GM18520 (cell line): ENCODE measurements at regions not wholly inside any gene's neighbourhood (a gene's known extent, or its start where the extent isn't known, plus 50 kb on each side); places are given as distances from the start of the nearest gene placed in this dataset.

Source experiments
- ATAC-seq: cut with Tn5 transposase; IDR thresholded peaks from one replicate; pipeline ENCODE4 v1.9.1; 2021; ENCODE audit not compliant: unreplicated experiment

- ATAC-seq: no peak
These were observed 1103.9 kb upstream of the GJE1 start for GRCh38 chr6:141028791-141029280.

- no peak for ATAC-seq
These were observed 1106.2 kb upstream of the GJE1 start for GRCh38 chr6:141026504-141026903.

- no peak for ATAC-seq
These were observed 1108.2 kb upstream of the GJE1 start for GRCh38 chr6:141024526-141024925.

- no peak for ATAC-seq
These were observed 1114.8 kb upstream of the GJE1 start for GRCh38 chr6:141017941-141018340.

GRCh38 chr6:141000917-141001316 is 1131.8 kb upstream of the GJE1 start:
- ATAC-seq: no peak

- no peak for ATAC-seq
These were observed 1139.2 kb upstream of the GJE1 start for GRCh38 chr6:140993515-140993914.

GRCh38 chr6:140992678-140993077 is 1140.0 kb upstream of the GJE1 start:
- no peak for ATAC-seq

GRCh38 chr6:140988780-140989179 is 1143.9 kb upstream of the GJE1 start:
- no peak for ATAC-seq

- ATAC-seq: no peak
These were observed 1145.2 kb upstream of the GJE1 start for GRCh38 chr6:140987364-140988155.

- no peak for ATAC-seq
These were observed 1146.9 kb upstream of the GJE1 start for GRCh38 chr6:140985679-140986275.

- no peak for ATAC-seq
These were observed 1152.3 kb upstream of the GJE1 start for GRCh38 chr6:140980265-140980887.

GRCh38 chr6:140979642-140980091 is 1153.1 kb upstream of the GJE1 start:
- ATAC-seq: no peak

- ATAC-seq: no peak
These were observed 1155.3 kb upstream of the GJE1 start for GRCh38 chr6:140977403-140977802.

GRCh38 chr6:140976806-140977205 is 1155.9 kb upstream of the GJE1 start:
- ATAC-seq: no peak

- no peak for ATAC-seq
These were observed 1162.2 kb upstream of the GJE1 start for GRCh38 chr6:140970485-140970884.

- no peak for ATAC-seq
These were observed 1164.7 kb upstream of the GJE1 start for GRCh38 chr6:140968062-140968461.

- ATAC-seq: no peak
These were observed 1166.0 kb upstream of the GJE1 start for GRCh38 chr6:140966676-140967075.

GRCh38 chr6:140960566-140960965 is 1172.2 kb upstream of the GJE1 start:
- ATAC-seq: no peak

GRCh38 chr6:140957386-140957785 is 1175.3 kb upstream of the GJE1 start:
- ATAC-seq: no peak

GRCh38 chr6:140956571-140957369 is 1176.0 kb upstream of the GJE1 start:
- no peak for ATAC-seq

- no peak for ATAC-seq
These were observed 1192.3 kb upstream of the GJE1 start for GRCh38 chr6:140940251-140940925.
